ENCODE measurements at regions not wholly inside any gene's neighbourhood (a gene's known extent, or its start where the extent isn't known, plus 50 kb on each side); places are given as distances from the start of the nearest gene placed in this dataset.

- Mint-ChIP-seq H3K27ac (no peak overlapping the region), H3K9me3 (peaks cover 0 to 5% of the 10 kb centered on the region in 2 donors), H3K27me3 (no peaks in the 10 kb centered on the region), H3K36me3 (peaks cover 4 to 8% of the 10 kb centered on the region in 2 donors), H3K4me3 (no peak overlapping the region), H3K4me1 (peaks cover 18 to 25% of the 10 kb centered on the region in 2 donors)
- DNase-seq, result no peak
- no peak for ATAC-seq (replicated peaks)
Measured at GRCh38 chr10:3907514-3907913, 122.5 kb upstream of the KLF6 start.

GRCh38 chr10:3906511-3907111, 121.6 kb upstream of the KLF6 start:
- peaks cover 4 to 8% of the 10 kb centered on the region in 2 donors for H3K36me3 Mint-ChIP-seq
- no peak for DNase-seq
- peak overlapping the region; percentile 37 for H3K27ac Mint-ChIP-seq
- no peak for ATAC-seq (replicated peaks)
- H3K4me3 Mint-ChIP-seq, result no peak overlapping the region
- H3K27me3 Mint-ChIP-seq, result no peaks in the 10 kb centered on the region
- peaks cover 0 to 5% of the 10 kb centered on the region in 2 donors for H3K9me3 Mint-ChIP-seq
- H3K4me1 Mint-ChIP-seq, result peaks cover 24 to 34% of the 10 kb centered on the region in 2 donors

- Mint-ChIP-seq H3K9me3 (peaks cover 2 to 5% of the 10 kb centered on the region in 2 donors), H3K27ac (peak overlapping the region; percentile 91), H3K36me3 (peaks cover 6 to 10% of the 10 kb centered on the region in 2 donors), H3K27me3 (no peaks in the 10 kb centered on the region), H3K4me1 (peaks cover 30 to 43% of the 10 kb centered on the region in 2 donors), H3K4me3 (peak overlapping the region; percentile 37 to 51)
- no peak for DNase-seq
- peak in 1 of 2 donors; percentile 17 for ATAC-seq (replicated peaks)
Measured at GRCh38 chr10:3904419-3904960, 119.5 kb upstream of the KLF6 start.

- peaks cover 33 to 51% of the 10 kb centered on the region in 2 donors for H3K4me1 Mint-ChIP-seq
- ATAC-seq (replicated peaks) (peak; percentile 59), DNase-seq (no peak)
- peak overlapping the region; percentile 92 for H3K27ac Mint-ChIP-seq
- H3K36me3 Mint-ChIP-seq, result peaks cover 6 to 11% of the 10 kb centered on the region in 2 donors
- H3K4me3 Mint-ChIP-seq, result peak overlapping the region; percentile 47
- H3K9me3 Mint-ChIP-seq, result peaks cover 3 to 5% of the 10 kb centered on the region in 2 donors
- H3K27me3 Mint-ChIP-seq, result no peaks in the 10 kb centered on the region
Measured at GRCh38 chr10:3902809-3903410, 117.9 kb upstream of the KLF6 start.

- Mint-ChIP-seq H3K36me3 (peaks cover 6 to 11% of the 10 kb centered on the region in 2 donors), H3K4me3 (peak overlapping the region in 1 of 2 donors; percentile 31), H3K27me3 (no peaks in the 10 kb centered on the region), H3K27ac (peak overlapping the region; percentile 92), H3K9me3 (peaks cover 3 to 5% of the 10 kb centered on the region in 2 donors), H3K4me1 (peaks cover 33 to 51% of the 10 kb centered on the region in 2 donors)
- ATAC-seq (replicated peaks) (peak; percentile 92 to 97), DNase-seq (peak; percentile 70)
Measured at GRCh38 chr10:3902054-3902808, 117.2 kb upstream of the KLF6 start.

GRCh38 chr10:3901370-3901769, 116.4 kb upstream of the KLF6 start:
- Mint-ChIP-seq H3K27me3 (no peaks in the 10 kb centered on the region), H3K4me3 (no peak overlapping the region), H3K36me3 (peaks cover 6 to 11% of the 10 kb centered on the region in 2 donors), H3K9me3 (peaks cover 3 to 5% of the 10 kb centered on the region in 2 donors), H3K27ac (peak overlapping the region; percentile 92), H3K4me1 (peaks cover 33 to 51% of the 10 kb centered on the region in 2 donors)
- ATAC-seq (replicated peaks), result no peak
- DNase-seq, result no peak

GRCh38 chr10:3900391-3900790, 115.4 kb upstream of the KLF6 start:
- H3K4me3 Mint-ChIP-seq, result no peak overlapping the region
- DNase-seq (no peak), ATAC-seq (replicated peaks) (no peak)
- H3K4me1 Mint-ChIP-seq, result peaks cover 33 to 56% of the 10 kb centered on the region in 2 donors
- no peak overlapping the region for H3K27ac Mint-ChIP-seq
- H3K36me3 Mint-ChIP-seq, result peaks cover 6 to 7% of the 10 kb centered on the region in 2 donors
- peaks cover 3 to 5% of the 10 kb centered on the region in 2 donors for H3K9me3 Mint-ChIP-seq
- H3K27me3 Mint-ChIP-seq, result no peaks in the 10 kb centered on the region

- Mint-ChIP-seq H3K27me3 (no peaks in the 10 kb centered on the region), H3K9me3 (peaks cover 3% of the 10 kb centered on the region in 2 donors), H3K36me3 (peaks cover 2 to 3% of the 10 kb centered on the region in 2 donors), H3K4me1 (peaks cover 34 to 58% of the 10 kb centered on the region in 2 donors), H3K27ac (no peak overlapping the region), H3K4me3 (no peak overlapping the region)
- DNase-seq, result no peak
- ATAC-seq (replicated peaks), result no peak
Measured at GRCh38 chr10:3898821-3899220, 113.8 kb upstream of the KLF6 start.

GRCh38 chr10:3897156-3897555, 112.1 kb upstream of the KLF6 start:
- Mint-ChIP-seq H3K36me3 (peaks cover 2 to 3% of the 10 kb centered on the region in 2 donors), H3K9me3 (peaks cover 0 to 3% of the 10 kb centered on the region in 2 donors), H3K27me3 (no peaks in the 10 kb centered on the region), H3K4me1 (peaks cover 35 to 59% of the 10 kb centered on the region in 2 donors), H3K27ac (peak overlapping the region; percentile 51), H3K4me3 (no peak overlapping the region)
- ATAC-seq (replicated peaks), result no peak
- DNase-seq, result no peak

GRCh38 chr10:3896161-3896560, 111.2 kb upstream of the KLF6 start:
- H3K27me3 Mint-ChIP-seq, result no peaks in the 10 kb centered on the region
- H3K4me1 Mint-ChIP-seq, result peaks cover 30 to 54% of the 10 kb centered on the region in 2 donors
- H3K36me3 Mint-ChIP-seq, result peaks cover 2 to 3% of the 10 kb centered on the region in 2 donors
- no peak overlapping the region for H3K4me3 Mint-ChIP-seq
- H3K27ac Mint-ChIP-seq, result no peak overlapping the region
- DNase-seq (no peak), ATAC-seq (replicated peaks) (no peak)
- peaks cover 0 to 3% of the 10 kb centered on the region in 2 donors for H3K9me3 Mint-ChIP-seq

- Mint-ChIP-seq H3K9me3 (peaks cover 0 to 3% of the 10 kb centered on the region in 2 donors), H3K36me3 (peaks cover 2 to 3% of the 10 kb centered on the region in 2 donors), H3K27me3 (no peaks in the 10 kb centered on the region), H3K4me1 (peaks cover 29 to 53% of the 10 kb centered on the region in 2 donors), H3K4me3 (no peak overlapping the region), H3K27ac (peak overlapping the region; percentile 77)
- no peak for DNase-seq
- ATAC-seq (replicated peaks), result no peak
Measured at GRCh38 chr10:3895045-3895631, 110.1 kb upstream of the KLF6 start.

GRCh38 chr10:3893901-3894563, 109.0 kb upstream of the KLF6 start:
- Mint-ChIP-seq H3K9me3 (no peaks in the 10 kb centered on the region), H3K36me3 (no peaks in the 10 kb centered on the region), H3K27me3 (no peaks in the 10 kb centered on the region), H3K4me1 (peaks cover 27 to 47% of the 10 kb centered on the region in 2 donors), H3K27ac (peak overlapping the region; percentile 91), H3K4me3 (peak overlapping the region; percentile 39 to 56)
- peak; percentile 80 to 84 for ATAC-seq (replicated peaks)
- DNase-seq, result no peak
